Caki2 (cell line): ENCODE measurements at regions not wholly inside any gene's neighbourhood (a gene's known extent, or its start where the extent isn't known, plus 50 kb on each side); places are given as distances from the start of the nearest gene placed in this dataset.
A peak's percentile ranks its signal among the peaks of the same experiment; 100 is the strongest.
"Not testable (repeated sequence)": the region's sequence is repeated elsewhere in the genome, so short reads cannot be mapped to it uniquely, and the experiment has no call there.

Source experiments
- DNase-seq: peaks from one replicate; pipeline ENCODE4 v3.0.0-alpha.2; 2015; ENCODE audit warnings: low read depth
- in situ Hi-C: cut with HindIII; loops from 2 replicates; pipeline ENCODE4 v1.10.0; 2016; ENCODE audit warnings: low sequenced_read_pairs, low pct_unique_long_range_greater_than_20kb, mixed read lengths

DNA sequence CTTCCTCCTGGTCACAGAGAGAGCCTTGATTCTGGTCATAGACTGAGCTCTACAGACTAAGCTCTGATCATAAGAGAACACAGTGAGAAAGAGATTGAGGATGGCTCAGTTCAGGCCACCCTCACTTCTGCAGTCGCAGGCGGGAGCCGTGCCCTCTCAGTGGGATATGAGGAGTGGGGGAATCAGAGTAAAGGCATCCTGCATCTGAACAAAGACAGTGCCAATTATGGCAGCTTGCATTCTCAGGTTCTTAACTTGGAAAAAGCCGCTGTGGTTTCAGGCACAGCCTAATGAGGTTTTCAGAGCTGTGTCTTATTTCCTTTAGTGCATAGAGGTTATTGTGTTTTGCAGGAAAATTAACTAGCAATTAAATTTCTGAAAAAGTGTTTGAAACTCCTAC, 134.4 kb upstream of the NLRP1 start:
- DNase-seq, result no peak
- in situ Hi-C loops, result no loop called here

DNA sequence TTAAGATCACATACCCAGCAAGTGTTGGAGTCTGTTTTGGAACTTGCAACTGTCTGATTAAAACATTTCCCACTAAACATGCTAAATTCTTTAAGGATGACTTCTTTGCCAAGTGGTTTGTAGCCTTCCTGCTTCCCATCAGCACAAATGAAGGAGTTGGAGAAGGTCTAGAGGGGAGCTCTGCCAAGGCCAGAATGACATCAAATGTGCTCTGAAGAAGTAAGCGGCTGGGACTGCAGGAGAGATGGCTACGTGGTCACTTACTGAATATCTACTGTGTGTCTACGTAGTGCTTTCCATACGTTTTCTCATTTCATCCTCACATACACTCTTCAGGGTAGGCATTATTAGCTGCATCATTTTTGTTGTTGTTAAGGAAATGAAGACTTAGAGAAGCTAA, 135.7 kb upstream of the NLRP1 start:
- DNase-seq, result no peak
- in situ Hi-C loops, result no loop called here

DNA sequence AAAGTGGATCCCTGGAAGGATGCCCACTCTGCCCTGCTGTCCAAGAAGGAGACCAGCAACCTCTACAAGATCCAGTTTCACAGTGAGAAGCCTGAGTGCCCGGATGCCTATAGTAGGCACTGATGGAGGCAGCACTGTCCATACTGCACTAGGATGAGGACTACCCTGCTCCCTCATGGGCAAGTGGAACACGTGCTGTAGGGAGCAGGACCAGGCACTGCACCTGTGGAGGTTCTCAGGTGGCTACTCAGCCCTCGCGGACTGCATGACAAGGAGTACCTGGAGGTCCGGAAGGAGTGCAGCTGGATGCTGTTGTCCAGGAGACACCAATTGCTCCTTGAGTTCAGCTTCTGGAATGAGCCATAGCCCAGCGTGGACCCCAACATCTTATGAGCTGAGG, 146.1 kb upstream of the NLRP1 start:
- no peak for DNase-seq
- in situ Hi-C loops, result no loop called here

DNA sequence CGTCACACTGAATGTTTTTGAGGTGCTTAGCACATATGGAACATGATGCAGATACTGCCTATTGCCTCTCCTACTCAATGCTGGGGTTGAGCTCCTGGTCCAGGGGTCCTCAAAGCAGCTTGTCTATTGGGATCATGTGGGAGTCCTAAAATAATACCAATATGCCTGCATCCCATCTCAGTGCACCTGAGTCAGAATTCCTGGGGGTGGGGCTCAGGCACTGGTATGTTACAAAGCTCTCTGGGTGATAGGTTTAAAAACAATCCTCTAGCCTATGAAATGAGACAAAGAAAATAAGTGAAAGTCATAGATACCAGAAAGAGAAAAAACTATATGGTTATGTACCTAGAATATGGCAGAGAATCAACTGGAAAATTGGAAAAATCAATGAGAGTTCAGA, 156.6 kb upstream of the NLRP1 start:
- no peak for DNase-seq
- in situ Hi-C loops, result no loop called here

DNA sequence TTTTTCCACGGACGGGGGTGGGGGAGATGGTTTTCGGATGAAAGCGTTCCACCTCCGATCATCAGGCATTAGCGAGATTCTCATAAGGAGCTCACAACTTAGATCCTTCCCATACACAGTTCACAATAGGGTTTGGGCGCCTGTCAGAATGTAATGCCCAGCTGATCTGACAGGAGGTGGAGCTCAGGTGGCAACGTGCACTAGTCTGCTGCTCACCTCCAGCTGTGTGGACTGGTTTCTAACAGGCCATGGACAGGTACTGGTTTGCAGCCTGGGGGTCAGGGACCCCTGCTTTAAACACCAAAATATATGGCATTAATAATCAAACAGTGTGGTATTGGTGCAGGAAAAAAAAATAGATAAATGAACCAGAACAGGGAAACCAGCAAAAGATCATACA, 157.5 kb upstream of the NLRP1 start:
- DNase-seq, result no peak
- in situ Hi-C loops, result no loop called here

DNA sequence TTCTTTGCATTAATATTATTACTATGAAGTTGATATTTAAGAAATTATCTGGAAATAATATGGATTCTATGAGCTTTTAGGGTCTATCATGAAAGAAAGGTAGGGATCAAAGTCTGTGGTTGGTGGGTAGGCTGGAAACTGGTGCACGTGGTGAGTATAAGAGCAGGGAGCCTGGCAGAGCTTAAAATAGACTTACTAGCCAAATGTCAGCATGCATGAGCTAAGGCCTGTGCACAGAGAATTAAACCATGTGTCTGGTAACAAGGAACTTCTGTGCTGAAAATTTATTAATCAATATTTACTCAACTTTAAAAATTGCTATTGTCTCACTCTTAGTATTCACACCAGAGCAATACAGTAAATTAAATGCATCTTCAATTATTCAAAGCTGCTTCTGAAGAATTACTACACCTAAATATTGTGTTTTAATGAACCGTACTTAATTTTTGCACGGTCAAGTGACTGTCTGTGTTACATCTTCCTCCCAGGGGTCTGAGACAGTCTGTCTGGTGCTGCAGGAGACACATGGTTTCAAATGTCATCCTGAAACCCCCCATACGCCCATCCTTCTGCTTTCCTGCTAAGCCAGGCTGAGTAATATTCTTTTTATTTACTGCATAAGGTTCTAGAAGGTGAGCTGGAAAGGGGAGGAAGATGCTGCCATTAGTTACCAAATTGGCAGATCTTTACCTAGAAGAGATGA, 161.0 kb upstream of the NLRP1 start:
- in situ Hi-C loops, result no loop called here
- DNase-seq, result no peak

DNA sequence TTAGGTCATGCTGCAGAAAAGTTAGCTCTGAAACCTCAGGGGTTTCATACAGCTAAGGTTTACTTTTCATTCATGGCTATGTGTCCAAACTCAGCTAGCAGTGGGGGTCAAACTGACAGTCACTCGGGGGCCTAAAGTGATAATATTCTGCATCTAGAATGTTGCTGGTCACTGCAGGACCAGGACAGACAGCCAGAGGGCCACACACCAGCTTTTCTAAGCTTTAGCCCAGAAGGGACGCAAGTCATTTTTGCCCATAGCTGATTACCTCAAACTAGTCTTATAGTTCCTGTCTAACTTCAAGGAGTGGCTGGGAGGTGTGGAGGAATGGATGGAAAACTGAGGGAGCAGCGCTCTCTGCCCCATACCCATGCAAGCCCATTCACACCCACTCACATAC, 163.0 kb upstream of the NLRP1 start:
- in situ Hi-C loops, result no loop called here
- DNase-seq, result no peak

DNA sequence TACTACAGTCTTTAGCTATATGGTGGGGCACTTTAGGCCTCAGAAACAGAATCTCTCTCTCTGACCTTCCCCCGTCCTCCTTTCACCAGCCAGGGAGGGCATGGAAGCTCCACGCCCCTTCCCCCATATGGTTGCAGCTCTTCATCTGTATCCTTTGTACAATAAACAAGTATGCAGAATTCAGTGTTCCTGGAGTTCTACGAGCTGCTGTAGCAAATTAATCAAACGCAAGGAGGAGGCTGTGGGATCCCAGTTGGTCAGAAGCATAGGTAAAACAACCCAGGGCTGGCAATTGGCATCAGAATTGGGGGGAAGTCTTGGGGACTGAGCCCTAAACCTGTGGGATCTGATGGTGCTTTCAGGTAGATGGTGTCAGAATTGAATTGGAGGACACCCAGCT, 163.7 kb upstream of the NLRP1 start:
- DNase-seq, result no peak
- in situ Hi-C loops, result no loop called here

DNA sequence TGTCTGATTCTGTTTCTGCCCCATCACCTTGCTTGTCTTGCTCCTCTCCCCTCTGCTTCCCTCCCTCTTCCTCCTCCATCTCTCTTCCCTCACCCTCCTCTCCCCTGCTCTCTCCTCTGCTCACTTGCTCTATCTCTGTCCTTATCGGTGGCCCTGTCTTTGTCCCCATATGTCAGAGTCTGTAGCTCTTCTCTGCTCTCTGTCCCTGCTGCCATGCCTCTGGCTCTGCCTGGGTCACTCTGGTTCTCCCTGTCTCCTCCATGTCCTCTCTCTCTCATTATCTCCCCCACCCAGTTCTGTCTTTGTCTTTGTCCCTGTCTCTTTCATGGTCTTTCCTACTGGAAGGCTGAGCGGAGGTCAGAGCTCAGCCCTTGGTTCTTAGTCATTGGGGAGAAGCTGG, 169.1 kb upstream of the NLRP1 start:
- DNase-seq, result no peak
- in situ Hi-C loops, result no loop called here

DNA sequence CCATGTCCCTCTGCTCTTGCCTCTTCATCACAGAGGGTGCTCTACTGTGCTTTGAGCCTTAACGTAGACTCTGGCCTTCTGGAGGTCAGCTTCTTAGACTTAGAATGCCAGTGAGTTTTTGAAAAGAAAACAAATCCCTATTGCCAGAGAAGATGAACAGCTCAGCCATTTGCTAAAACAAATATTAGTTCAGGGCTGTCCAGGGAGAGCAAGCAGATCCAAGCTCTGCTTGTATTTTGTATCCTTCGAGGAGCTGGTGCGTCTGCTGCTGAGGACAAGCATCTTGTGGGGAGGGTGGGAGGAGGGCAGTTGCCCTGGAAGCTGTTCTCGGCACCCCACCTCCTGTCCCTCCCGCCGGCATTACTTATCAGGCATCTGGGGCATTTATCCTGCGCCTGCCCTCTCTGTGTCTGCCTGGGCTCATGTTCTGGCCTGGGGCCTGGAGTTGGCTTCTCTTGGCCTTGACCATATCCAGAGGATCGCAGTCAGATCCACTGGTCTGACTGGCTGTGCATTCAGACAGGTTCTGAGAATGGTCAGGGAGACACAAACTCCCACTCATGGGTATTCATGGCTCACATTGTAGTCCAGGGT, 173.1 kb upstream of the NLRP1 start:
- in situ Hi-C loops, result no loop called here
- DNase-seq, result peak; percentile 13

DNA sequence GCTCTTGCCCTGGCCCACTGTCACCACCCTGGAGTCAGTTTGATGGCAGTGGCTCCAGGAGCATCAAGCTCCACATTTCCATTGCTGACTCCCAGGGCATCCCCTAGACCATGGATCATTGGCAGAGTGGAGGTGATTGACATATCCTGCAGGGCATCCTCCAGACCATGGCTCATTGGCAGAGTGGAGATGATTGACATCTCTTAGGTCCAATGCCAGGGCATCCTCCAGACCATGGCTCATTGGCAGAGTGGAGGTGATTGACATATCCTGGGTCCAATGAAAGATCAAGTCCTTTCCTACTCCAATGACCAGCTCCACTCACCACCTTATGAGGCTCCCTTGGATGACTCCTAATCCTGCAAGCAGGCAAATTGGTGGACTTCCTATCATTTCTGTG, 174.3 kb upstream of the NLRP1 start:
- peak; percentile 68 for DNase-seq
- in situ Hi-C loops, result no loop called here

DNA sequence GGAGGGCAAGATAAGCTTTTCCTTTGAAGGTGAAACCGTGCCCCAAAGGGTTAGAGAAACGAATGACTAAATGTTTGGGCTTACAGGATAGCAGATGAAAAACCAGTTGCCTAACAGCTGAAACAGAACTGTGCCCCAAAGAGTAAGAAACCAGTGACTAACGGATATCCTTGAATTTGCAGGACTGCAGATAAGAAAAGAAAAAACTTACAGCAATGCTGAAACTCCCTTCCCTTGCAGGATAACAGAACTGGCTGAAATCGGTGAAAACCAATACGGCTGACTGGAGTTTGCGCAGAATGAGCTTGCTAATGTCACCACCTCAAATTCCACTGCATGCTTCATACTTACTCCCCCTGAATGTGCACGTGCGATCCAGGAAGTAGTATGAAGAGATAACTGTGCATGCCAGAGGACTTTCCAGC, 175.2 kb upstream of the NLRP1 start:
- in situ Hi-C loops, result no loop called here
- DNase-seq, result no peak

DNA sequence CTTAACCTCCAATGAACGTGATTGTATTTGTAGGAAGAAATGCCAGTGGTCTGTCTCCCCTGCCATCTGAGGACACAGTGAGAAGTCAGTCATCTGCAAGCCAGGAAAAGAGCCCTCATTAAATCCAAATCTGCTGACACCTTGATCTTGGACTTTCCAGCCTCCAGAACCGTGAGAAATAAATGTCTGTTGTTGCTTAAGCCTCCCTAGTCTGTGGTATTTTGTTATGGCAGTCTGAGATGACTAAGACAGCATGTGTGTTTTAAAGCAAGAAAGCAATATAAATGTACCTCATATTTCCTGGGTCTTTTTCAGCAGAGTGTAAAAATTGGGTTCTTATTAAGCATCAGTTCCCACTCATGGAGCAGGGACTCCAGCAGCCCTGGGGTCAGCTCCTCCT, 177.9 kb upstream of the NLRP1 start:
- no peak for DNase-seq

DNA sequence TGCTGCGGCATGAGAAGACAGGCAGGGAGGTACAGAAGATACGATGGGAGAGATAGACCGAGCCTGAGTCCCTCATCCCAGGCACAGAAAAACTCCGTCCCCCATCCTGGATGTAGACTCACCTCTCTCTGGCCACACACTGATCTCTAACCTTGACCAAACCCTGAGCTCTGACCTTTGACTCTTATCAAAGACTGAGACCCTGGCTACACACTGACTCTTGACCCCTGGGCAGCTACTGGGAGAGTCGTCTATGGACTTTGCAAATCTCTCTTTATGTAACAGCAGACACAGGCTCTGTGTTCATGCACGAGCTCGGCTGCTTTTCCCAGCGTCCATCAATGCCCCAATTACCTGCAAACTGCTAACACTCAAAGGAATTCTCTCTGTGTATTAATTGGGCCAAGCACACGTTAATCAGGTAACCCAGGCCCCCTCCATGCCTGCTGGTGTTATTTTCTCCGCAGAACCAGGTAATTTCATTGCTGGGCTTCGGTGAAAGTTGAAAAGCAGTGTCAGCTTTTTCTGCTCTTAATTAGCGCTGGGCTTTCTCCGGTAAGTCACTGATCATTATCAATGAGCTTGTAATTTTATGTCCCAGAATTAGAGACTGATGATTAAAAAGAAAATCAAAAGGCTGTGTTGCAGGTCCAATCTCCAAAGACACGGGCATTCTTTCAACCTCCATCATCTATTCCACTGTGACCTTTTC, 179.4 kb upstream of the NLRP1 start:
- in situ Hi-C loops, result no loop called here
- no peak for DNase-seq

More for the DNA sequence above, 177.9 kb upstream of the NLRP1 start:
- in situ Hi-C loops, result no loop called here

DNA sequence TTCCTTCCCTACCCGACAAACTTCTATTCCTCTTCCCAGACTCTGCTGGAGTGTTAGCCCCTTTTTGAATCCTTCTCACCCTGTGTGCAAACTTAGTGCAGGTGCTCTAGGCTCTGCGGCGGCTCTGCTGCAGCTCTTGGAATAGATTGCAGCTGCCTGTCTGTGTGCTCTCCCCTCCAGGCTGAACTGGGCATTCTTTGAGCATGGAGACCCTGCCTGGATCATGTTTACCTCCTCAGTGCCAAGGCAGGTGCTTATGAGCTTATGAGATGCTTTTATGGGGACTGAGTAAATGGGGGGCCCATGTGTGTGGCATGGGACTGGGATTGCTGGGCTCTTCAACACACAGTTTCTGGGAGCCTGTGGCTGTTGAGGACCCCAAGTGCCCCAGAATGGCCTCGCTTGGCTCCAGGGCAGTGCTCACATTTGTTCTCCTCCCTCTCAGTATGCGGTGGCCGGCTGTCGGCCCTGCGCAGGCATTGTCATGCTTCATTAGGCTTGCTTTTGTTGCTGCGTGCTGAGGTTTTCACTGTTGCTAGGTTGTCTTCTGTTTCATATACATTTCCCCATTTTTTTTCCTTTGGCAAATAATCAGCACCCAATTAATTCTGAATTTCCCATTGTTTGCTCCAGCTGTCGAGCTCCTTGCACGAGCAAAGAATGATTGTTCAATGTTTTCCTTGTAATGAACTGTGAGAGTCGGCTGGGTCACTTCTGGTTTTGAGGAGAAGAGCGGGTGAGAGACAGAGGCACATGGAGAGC, 185.5 kb upstream of the NLRP1 start:
- in situ Hi-C loops, result no loop called here
- peak; percentile 78 for DNase-seq

DNA sequence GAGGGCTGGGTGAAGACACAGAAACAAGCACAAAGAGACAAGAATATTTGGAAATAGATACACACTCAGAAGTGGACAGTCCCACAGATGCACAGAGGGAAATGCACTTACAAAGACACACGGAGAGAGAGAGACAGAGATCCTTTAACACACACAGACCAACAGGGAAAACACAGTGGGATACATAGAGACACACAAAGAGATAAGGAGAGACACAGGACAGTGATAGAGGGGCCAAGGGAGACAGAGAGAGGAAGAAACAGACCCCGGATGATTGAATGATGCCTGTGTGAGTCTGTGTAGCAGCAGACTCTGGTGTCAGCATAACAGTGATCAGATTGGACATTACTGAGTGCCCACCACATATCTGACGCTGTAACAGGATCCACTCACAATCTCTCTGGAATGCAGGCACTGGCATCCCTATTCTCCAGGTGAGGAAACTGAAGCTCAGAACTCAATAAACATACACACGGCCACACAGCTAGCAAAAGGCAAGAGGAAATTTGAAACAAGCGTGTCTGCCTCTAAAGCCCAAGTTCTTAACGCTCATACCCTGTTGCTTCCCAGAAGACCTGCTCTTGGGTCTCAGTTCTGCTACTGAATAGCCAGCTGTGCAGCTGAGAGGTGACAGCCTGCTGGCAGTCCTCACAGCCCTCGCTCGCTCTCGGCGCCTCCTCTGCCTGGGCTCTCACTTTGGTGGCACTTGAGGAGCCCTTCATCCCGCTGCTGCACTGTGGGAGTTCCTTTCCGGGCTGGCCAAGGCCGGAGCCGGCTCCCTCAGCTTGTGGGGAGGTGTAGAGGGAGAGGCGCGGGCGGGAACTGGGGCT, 186.3 kb upstream of the NLRP1 start:
- in situ Hi-C loops, result no loop called here

DNA sequence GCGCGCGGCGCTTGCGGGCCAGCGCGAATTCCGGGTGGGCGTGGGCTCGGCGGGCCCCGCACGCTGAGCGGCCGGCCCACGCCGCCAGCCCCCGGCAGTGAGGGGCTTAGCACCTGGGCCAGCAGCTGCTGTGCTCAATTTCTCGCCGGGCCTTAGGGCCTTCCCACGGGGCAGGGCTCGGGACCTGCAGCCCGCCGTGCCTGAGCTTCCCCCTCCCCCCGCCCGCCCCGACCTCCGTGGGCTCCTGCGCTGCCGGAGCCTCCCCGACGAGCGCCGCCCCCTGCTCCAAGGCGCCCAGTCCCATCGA, 186.9 kb upstream of the NLRP1 start:
- in situ Hi-C loops, DNase-seq: not testable (repeated sequence)

More for the DNA sequence above, 186.3 kb upstream of the NLRP1 start:
- DNase-seq, result no peak

DNA sequence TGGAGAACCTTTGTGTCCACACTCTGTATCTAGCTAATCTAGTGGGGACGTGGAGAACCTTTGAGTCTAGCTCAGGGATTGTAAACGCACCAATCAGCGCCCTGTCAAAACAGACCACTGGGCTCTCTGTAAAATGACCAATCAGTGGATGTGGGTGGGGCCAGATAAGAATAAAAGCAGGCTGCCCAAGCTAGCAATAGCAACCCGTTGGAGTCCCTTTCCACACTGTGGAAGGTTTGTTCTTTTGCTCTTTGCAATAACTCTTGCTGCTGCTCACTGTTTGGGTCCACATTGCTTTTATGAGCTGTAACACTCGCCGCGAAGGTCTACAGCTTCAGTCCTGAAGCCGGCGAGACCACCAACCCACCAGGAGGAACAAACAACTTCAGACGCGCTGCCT, 187.7 kb upstream of the NLRP1 start:
- DNase-seq, in situ Hi-C loops: not testable (repeated sequence)
